IPS DF 19.7 (cell line): ENCODE measurements at regions not wholly inside any gene's neighbourhood (a gene's known extent, or its start where the extent isn't known, plus 50 kb on each side); places are given as distances from the start of the nearest gene placed in this dataset.

Experiments
- DNase-seq: peaks from one replicate; pipeline ENCODE4 v3.0.0-alpha.2; 2013; ENCODE audit warnings: low read depth, low spot score

DNA sequence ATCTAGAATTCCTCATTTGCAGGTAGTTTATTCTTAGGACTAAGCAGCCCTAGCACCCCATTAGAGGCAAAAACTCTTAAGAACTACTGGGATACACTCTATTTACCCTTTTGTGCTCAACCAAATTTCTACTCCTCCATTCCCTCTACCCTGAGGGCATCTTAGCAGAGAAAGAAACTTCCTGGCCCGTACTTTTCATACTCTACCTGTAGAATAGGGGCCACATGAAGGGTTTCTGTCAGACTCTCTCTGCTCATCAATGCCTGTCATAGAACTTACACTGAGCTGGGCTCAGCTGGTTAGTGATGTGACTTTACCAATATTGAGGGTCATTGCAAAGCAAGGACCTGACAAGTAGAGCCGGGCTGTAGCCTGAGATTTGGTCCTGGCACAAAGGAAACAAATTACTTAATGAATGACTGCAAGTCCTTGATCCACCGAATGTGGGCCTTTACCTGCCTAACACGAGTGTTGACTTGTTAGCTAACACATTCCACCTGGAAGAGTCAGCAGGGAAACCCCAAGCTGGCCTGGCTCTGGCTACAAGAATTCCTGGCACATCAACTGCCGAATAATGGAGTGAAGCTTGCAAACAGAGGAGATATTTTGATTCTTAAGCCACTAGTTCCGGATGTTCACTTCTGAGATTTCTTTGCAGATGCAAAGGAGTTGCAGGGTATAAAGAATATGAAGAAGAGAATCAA is 280.5 kb upstream of the JAG1 start:
- no peak for DNase-seq

- DNase-seq: no peak
Measured at GRCh38 chr20:10954908-10955580, 281.2 kb upstream of the JAG1 start.

DNA sequence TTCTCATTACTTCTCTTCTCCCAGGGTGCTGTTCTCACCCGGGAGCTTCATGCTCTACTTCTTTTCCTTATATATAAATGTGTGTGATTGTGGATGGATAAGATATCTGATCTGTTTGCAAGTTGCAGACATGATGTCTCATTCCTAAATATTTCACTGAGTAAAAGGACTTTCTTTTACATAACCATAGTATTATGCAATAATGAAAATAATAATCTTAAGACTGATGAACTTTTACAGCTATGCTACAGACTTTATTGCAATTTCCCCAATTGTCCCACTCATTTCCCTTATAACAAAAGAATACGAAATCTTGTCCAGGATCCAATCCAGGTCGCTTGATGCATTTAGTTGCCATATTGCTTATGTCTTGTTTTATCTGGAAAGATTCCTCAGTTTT is 284.5 kb upstream of the JAG1 start:
- no peak for DNase-seq

DNA sequence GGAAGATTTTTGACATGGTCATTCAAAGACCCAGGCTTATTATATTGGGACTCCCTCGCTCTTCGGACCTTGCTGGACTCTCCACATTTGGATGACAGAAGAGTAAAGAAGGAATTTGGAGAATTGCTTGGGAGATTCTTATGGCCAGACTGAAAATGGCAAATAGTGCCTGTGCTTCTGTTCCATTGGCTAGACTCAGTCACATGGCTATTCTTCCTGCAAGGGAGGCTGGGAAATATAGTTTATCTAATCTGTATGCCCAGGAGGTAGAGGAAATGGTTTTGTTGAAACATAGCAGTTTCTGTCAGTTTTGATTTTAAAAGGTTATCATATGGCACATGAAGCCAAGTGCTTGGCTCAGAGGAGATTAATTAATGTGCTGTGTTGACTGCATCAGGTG is 286.6 kb upstream of the JAG1 start:
- no peak for DNase-seq

DNA sequence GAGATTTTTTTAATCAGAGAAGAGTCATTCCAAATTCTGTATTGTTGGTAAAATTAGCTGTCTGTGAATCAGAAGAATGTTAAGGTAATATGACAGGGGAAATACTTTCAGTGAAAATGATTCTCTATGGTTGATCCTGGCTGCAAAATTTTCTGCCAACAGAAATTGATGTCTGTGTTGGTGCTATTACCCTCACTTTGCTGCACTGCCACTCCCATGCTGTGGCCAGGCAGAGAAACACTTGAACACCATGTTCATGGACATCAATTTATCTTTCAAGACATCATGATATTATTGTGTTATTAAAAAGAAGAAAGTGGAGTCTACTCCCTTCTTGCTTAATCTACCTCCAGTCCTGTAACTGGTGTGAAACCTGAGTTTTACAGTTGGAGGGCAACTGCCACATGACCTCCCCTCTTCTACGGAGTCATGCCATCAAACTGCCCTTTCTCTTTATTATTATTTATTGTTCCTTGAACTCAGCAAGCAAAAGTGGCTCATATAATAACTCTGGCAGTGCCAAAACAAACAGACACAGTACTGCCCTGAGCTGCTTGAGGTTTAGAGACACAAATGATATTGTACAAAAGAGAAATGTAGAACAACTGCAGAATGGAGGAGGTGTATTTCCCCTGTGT is 288.0 kb upstream of the JAG1 start:
- DNase-seq: no peak

GRCh38 chr20:10962937-10963336 is 289.1 kb upstream of the JAG1 start:
- DNase-seq: no peak

DNA sequence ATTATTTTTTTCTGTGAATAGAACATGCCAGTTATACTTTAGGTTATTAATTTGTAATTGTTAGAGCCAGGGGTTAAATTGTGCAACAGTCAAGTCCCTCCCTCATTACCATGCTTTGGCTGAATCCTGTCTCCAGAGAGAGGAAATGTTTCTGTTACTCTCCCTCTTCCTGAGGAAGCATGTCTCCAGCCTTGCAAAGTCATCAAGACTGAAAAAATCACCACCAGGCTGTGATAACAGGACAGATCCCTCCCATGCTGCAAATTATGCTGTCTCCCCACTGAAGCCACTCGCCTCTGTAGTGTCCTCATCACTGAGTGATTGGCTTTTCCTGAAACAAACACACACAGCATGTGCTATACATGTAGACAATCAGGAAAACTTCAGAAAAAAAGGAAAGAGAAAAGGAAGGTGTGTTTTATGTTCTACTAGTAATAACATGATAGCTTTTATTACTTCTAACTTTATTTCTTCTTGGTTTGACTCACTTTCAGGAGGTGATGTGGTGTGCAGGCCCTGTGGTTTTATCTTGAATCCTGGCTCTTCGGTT is 290.0 kb upstream of the JAG1 start:
- no peak for DNase-seq

DNA sequence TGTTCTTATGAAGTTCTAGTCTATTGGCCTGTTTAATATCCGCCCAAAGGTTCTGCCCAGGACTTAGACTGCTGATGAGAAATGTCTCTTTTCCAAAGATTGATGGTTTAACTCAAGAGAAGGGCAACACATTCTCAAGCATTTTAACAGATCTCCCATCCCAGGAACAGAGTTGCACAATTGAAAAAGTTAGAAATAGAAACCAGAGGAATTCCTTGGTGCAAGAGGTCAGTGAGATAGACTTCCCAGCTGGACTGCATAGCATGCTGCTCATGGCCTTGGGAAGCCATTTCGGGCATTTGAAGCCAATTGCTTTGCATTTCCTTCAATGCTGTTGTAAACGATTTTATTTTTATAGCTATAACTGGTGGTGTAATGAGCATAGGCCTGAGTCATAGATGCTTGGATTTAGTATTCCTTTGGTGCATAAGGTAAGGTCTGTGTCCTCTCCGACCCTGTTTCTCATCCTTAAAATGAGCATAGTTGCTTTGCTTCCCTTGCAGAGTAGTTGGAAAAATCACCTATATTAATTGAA is 292.2 kb upstream of the JAG1 start:
- DNase-seq: no peak

DNA sequence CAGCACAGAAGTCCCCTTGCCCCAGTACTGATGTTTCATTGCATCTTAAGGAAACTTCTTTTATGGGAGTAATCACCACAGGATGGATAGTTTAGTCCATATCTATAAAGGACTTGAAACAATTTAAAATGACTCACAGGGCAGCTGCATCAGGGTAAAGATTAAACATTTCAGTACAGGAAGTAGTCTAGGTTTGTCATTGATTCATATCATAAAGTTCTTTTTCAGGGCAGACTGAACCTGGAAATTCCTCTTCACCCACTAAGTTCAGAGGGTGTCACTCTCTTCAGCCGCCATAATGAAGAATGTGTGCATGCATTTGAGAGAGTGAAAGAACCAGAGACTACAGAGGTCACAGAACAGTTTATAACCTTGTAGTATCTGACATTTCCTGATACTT is 296.3 kb upstream of the JAG1 start:
- DNase-seq: no peak

DNA sequence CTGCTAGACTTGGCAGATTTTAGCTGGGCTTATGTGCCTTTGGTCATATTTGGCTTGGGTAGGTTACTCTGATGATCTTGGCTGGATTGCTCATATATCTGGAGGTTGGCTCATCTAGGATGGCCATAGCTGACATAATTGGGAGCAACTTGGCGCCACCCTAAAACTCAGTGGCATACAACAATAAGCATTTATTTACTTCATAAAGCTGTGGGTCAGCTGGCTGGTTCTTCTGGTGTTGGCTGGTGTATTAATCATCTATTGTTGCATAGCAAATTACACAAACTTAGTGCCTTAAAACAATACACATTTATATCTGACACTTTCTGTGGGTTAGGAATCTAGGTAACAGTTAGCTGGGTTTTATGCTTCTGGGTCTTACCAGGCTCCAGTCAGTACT is 297.3 kb upstream of the JAG1 start:
- DNase-seq: no peak

DNA sequence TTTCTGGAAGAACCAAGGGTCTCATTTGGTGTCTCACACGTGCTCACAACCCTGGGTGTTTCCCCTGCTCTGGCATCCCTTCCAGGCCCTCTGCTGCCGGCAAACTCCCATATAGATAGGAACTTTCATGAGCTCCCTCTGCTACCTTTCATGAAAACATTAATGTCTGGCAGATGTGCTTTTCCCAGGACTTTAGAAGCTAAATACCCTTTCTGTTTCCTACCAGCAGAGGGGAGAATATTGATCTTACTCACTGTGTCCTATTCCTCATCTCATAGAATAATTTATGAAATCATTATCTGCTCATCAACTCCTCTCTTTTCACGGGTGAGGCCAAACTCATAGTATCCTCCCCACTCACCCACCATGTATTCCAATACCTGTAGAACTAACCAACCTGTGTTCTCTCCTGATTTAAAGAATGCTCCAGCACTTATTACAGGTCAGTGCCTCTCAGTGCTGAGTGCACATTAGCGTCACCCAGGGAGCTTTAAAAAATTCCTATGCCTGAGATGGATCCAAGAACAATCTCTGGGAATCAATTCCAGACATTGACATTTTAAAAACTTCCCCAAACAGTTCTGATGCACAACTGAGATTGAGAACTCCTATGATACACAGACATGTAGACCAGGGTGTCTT is 298.5 kb upstream of the JAG1 start:
- no peak for DNase-seq

DNA sequence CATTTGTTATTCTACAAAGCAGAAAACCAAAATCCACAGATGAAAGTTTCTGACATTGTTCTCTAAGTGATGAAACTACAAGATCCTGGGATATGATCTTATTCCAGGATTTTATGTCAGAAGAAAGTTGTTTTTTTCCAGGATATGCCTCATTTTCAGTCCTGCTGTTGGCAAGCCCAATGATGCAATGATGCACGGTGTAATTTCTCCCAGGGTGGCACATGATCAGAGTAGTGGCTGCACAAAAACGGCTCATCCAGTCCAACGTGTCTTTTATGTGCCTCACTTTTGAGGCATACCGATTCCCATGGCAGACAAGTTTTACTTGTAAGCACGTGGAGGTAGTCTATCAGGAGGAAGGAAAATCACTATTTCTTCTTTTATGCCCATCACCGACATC is 302.3 kb upstream of the JAG1 start:
- no peak for DNase-seq

GRCh38 chr20:10978019-10978702 is 304.4 kb upstream of the JAG1 start:
- DNase-seq: no peak

GRCh38 chr20:10978713-10979112 is 304.9 kb upstream of the JAG1 start:
- DNase-seq: no peak

GRCh38 chr20:10982692-10983091 is 308.9 kb upstream of the JAG1 start:
- no peak for DNase-seq

- no peak for DNase-seq
Measured at GRCh38 chr20:10984294-10984693, 310.5 kb upstream of the JAG1 start.

- no peak for DNase-seq
Measured at GRCh38 chr20:10984913-10985312, 311.1 kb upstream of the JAG1 start.

DNA sequence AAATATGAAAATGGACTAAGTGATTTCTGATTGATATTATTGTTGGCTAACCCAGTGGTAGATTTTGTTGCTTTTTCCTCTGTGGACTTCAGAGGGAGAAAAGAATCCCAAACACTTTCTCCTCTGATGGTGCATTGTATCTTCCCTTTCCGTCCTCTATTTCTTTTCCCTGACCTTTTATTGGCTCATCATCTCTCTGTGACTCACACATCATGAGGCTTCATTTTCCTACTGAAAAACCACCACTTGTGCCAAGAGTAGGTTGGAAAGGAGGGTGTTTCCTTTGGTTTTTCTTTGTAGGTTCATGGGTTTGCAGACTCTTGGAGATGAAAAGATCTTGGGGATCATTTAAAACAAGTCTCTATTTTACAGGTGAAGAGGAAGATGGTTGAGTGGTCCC is 311.7 kb upstream of the JAG1 start:
- no peak for DNase-seq

DNA sequence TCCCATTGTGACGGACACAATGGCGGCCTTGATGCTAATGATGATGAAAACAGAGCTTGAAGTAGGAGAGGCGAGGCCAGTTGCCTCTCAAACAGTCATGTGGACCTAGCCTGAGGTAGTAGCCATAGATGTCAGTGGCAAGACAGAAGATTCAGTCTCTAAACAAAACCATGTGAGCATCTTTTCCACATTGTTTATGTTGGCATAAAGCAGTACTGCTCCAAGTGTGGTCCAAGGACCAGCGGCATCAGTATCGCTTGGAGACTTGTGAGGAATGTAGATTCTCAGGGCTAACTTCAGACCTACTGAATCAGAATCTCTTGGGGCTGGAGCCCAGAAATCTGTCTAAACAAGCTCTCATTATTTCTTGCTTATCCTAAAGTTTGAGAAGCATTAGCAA is 312.8 kb upstream of the JAG1 start:
- DNase-seq: no peak

- DNase-seq: no peak
Measured at GRCh38 chr20:10987651-10988383, 314.0 kb upstream of the JAG1 start.
